ENCODE measurements at regions not wholly inside any gene's neighbourhood (a gene's known extent, or its start where the extent isn't known, plus 50 kb on each side); places are given as distances from the start of the nearest gene placed in this dataset.

GRCh38 chr4:176902710-176903323, 110.1 kb upstream of the VEGFC start:
- DNase-seq (ENCODE audit: low read depth in 2 of 2): no peak

- DNase-seq (ENCODE audit: low read depth in 2 of 2): no peak
Measured at GRCh38 chr4:176906709-176907108, 114.0 kb upstream of the VEGFC start.

GRCh38 chr4:176910646-176911045, 117.9 kb upstream of the VEGFC start:
- no peak for DNase-seq (ENCODE audit: low read depth in 2 of 2)

- no peak for DNase-seq (ENCODE audit: low read depth in 2 of 2)
Measured at GRCh38 chr4:176919631-176920030, 126.9 kb upstream of the VEGFC start.

- DNase-seq (ENCODE audit: low read depth in 2 of 2): no peak
Measured at GRCh38 chr4:176920694-176921093, 128.0 kb upstream of the VEGFC start.

GRCh38 chr4:176921256-176921655, 128.5 kb upstream of the VEGFC start:
- DNase-seq (ENCODE audit: low read depth in 2 of 2): no peak

DNA sequence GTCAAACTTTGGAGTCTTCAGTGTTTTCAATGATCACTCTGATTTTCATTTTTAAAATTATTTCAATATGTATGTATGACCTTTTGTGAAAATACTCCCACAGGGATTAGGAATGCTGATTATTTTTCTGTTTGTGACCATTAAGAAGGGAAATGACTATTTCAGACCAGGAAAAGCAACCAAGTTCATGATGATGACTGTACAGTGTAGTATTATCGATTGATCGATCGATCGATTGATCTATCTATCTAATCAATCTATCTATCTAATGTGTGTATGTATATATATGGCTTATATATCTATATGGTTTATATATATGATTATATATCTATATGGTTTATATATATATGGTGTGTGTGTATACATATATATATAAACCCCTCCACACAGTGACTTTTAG, 131.5 kb upstream of the VEGFC start:
- DNase-seq (ENCODE audit: low read depth in 2 of 2): no peak

DNA sequence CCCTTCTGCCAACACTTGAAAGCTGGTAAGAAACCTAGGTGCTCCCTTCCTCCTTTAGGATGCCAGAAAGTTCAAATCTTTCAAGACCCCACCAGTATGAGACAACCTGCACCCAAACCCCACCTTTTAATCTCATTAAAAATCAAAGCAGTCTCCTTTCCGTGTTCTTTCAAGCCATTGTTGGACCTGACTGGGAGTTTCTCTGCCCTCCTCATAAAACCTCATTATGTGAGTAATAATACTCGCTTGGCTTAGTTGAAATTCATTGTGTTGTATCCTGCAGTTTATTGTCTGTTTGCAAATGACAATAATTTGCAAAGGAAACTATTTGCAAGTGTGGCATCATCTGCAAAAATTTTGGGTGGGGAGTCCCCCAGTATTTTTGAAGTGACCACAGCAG, 133.2 kb upstream of the VEGFC start:
- DNase-seq (ENCODE audit: low read depth in 2 of 2): no peak

DNA sequence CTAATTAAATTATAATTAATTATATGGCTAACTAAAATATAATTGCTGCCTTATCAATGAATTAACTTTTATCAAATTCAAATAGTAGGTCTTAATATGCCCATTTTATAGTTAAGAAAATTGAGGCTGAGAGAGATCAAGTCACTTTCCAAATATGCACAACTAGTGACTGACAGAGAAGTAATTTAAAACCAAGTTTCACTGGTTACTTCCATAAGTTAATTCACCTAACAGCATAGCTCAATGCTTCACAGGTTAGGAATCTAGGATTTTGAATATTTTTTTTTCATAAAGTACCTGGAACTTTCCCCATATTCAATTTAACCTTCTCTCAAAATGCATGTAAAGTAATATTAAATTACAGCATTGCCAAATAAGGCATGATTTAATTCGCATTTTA, 134.4 kb upstream of the VEGFC start:
- no peak for DNase-seq (ENCODE audit: low read depth in 2 of 2)

- no peak for DNase-seq (ENCODE audit: low read depth in 2 of 2)
Measured at GRCh38 chr4:176927664-176928063, 134.9 kb upstream of the VEGFC start.

- DNase-seq (ENCODE audit: low read depth in 2 of 2): no peak
Measured at GRCh38 chr4:176939445-176939844, 146.7 kb upstream of the VEGFC start.

DNA sequence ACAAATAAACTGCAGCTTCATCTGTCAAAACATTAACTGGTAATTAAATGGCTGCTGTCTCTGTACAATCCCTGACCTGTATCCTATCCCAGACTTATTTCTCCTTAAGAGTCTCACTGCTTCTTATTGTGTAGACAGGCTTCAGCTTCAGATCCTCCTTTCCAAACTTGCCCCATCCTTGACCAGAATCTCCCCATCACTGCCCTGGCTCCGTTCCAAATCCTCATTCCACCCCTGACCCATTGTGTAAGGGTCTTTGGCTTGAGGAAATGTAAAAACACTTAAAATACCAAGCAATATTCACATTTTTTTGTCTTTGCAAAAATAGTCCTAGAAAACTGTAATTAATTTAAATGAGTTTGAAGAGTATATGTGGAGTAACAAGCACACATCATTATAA, 152.6 kb upstream of the VEGFC start:
- DNase-seq (ENCODE audit: low read depth in 2 of 2): no peak

- no peak for DNase-seq (ENCODE audit: low read depth in 2 of 2)
Measured at GRCh38 chr4:176949029-176949428, 156.3 kb upstream of the VEGFC start.

GRCh38 chr4:176953021-176953420, 160.3 kb upstream of the VEGFC start:
- no peak for DNase-seq (ENCODE audit: low read depth in 2 of 2)

DNA sequence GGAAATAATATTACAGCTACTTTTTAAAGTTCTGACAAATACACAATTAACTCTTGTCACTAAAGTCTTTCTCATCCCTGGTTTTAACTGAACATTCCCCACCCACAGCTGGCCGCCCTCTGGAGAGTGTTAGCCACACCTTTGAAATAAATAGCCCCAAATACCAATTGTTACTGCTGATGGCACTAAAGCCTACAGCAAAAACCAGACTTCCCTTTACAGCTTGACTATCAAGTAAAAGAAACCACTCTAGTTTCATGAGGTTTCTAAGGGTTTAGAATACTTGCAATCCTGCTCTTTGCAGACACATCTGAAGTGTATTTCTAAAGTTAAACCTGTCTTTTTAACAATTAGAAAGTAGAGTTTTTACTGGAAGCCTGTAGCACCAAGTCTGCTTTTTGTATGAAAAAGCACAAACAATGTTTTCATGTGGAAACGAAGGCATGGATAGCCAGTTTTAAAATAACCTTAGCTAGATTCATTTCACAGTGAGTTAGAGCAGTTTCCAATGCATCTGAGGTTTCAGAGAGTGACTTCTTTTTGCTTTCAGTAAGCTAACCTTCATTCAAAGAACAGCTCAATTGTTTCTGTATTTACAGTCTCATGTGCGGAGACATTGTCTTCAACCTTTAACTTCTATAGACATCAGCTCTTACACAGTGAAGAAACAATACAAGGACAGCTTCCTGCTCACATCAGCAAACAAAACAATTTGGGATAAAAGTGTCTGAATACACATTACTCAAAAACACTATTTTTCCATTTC, 164.8 kb upstream of the VEGFC start:
- no peak for DNase-seq (ENCODE audit: low read depth in 2 of 2)

DNA sequence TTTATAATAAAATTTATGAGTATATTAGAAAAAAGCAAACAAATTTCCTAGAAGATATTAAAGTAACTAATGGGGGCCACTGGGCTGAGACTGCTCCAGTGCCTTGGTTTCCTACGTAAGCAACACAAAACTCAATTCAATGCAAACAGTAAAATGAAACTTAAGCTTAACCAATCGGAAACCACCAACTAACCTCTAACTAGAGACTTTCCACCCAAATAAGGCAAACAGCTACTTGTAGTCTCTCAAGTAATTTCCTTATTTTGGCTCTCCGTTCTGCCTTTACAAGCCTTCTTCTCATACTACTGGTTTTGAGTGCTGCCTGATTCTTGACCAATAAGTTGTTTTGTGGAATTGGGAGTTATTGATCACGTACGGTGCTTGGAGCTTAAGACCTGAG, 167.3 kb upstream of the VEGFC start:
- DNase-seq (ENCODE audit: low read depth in 2 of 2): no peak

DNA sequence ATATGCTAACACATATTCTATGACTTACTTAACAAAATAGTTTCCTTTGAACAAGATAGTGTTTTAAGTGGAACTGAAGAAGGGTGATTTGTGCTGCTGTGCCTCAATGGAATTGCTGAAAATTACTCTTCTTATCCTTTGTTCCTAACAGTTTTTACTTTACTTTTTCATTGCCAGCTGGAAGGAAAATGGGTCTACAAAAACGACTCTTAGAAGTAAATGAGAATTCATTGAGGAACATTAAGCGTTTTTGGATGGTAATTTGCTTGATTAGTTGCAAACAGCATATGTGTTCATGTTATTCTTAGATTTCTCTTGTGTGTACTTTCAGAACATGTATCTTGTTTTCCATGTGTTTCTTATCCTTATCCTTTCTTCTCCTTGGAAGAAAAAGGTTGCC, 170.4 kb upstream of the VEGFC start:
- no peak for DNase-seq (ENCODE audit: low read depth in 2 of 2)

DNA sequence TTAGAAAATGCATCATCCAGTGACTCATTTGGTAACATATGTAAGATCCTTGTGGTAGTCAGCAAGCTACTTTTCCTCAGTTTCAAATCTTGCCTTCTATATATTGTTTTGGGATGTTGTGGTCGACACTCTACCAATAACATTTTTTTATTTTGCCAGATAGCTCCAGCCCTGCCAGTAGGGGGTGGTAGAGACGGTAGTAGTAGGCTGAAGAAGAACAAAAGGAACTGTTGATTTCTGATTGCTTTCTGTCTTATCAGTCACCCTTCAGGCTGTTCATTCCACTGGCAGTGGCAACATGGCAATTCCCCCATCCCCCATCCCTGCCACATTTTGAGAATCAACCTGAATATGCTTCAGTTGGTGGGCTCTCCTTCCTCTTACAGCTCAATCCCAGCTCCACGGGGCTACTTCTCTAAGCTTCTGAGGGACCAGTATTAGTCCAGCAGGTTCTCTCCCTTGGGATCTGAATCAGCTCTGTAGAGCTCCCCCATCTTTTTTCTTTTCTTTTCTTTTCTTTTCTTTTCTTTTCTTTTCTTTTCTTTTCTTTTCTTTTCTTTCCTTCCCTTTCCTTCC, 171.5 kb upstream of the VEGFC start:
- no peak for DNase-seq (ENCODE audit: low read depth in 2 of 2)

- no peak for DNase-seq (ENCODE audit: low read depth in 2 of 2)
Measured at GRCh38 chr4:176967586-176967985, 174.9 kb upstream of the VEGFC start.

DNA sequence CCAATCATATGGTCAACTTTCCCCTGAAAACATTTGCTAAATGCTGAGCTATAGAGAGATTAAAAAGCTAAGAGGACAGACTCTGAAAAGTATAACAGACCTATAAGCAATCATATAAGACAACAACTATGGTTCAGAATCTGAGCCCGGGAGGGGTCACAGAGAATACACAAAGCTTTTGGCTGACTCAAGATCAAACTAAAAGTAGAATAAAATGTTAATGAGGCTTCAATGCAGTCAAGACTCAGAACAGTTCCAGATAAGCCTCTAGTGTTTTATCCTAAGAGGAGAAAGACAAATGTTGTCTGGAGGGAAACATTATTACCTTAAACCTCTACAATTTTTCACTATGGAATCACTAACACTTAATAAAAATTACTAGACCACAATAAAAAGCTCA, 175.4 kb upstream of the VEGFC start:
- no peak for DNase-seq (ENCODE audit: low read depth in 2 of 2)

DNA sequence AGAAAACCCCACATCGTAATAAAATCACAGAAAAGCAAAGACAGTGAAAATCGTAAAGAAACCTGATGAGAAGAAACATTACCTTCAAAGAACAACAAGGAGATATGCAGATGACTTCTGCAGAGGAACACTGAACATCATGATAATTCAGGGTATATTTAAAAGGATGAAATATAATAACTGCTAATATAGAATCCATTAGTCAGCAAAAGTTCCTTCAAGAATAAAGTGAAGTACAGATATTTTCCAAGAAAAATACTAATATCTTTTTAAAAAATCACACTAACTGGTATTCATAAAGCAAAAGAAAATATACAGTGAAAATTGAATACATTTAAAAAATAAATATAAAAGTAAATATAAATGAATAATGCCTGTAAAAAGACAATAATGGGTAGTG, 176.3 kb upstream of the VEGFC start:
- DNase-seq (ENCODE audit: low read depth in 2 of 2): no peak

DNA sequence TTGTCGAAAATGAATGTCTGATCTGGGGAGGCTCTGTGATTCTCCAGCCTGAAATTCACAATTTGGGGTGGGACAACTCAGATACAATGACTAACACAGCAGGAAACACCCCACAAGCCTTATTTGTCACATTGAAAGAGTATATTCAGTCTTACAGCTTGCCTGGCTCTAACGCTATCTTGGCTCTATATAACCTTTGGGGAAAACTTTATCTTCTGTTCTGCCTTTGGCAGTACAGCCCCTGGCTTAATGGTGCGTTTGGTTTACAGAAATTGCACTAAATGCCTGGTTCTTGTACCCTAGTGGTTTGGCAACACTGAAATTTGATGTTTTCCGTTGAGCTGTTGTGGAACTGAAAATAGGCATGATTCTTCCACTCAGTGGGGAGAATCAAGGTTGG, 178.1 kb upstream of the VEGFC start:
- no peak for DNase-seq (ENCODE audit: low read depth in 2 of 2)

- DNase-seq (ENCODE audit: low read depth in 2 of 2): no peak
Measured at GRCh38 chr4:176971576-176972115, 178.9 kb upstream of the VEGFC start.

Measured in activated CD4-positive, alpha-beta T cell treated with anti-CD3 and anti-CD28 coated beads for 24 hours (primary cell).